HuH-7.5 (cell line): ENCODE measurements at regions not wholly inside any gene's neighbourhood (a gene's known extent, or its start where the extent isn't known, plus 50 kb on each side); places are given as distances from the start of the nearest gene placed in this dataset.

Source experiments
- DNase-seq: peaks from one replicate; pipeline ENCODE4 v3.0.0; 2011; ENCODE audit warnings: low spot score

DNA sequence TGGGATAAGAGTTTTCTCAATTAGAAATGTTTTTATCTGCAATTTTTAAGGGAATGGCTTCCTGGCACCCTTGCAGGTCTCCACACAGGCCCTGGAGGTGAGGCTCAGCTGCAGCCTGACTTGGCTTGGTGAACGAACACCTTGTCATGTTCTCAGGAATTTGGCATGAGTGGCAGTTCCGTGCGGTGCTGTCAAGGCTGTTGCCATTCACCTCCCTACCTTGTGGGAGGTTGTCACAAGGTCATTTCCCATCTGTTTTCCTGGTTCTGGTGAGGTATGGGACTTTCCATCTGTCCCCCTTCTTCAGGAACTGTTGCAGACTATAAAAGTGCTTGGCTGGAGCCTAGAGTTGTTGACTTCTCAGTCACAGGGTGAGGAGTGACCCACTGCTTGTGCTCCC, 82.9 kb downstream of the ELOVL4 start:
- no peak for DNase-seq

GRCh38 chr6:79864001-79864400, 83.4 kb downstream of the ELOVL4 start:
- DNase-seq, result no peak

DNA sequence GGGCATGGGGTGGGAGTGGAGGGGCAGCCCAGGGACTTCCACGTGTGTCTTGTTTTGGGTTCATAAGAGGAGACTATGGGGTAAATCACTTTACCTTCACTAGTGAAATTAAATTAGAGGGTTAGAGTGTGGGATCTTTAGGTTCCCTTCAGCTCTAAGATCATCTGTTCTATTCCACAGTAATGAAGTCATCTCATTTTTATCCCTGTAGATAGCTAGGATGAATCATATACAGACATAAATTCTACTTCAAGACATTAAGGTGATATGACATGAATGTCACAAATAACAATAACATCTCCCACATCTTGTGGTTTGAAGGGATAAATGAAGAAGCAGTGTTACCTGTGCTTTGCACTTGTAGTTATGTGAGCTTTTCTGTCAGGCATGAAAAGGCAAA, 83.8 kb downstream of the ELOVL4 start:
- DNase-seq, result no peak

- no peak for DNase-seq
Measured at GRCh38 chr6:79862711-79863110, 84.6 kb downstream of the ELOVL4 start.

GRCh38 chr6:79862126-79862525, 85.2 kb downstream of the ELOVL4 start:
- DNase-seq, result no peak

DNA sequence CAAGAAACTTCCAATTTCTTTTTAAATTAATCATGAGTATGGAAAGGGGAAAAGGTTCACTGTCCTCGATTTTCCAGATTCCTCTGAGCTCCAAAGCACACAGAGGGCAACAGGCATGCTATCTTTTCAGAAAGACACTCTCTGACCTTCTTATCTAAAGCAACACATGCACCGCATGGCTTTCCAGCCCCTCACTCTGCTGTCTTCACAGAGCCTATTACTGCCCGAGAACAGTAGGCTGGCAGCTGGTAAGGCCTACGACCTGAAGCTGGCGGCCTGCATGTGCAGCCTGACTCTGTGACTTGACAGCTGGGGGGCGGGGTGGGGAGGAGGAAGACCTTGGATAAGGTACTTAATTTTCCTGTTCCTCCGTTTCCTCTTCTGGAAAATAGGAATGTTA, 86.3 kb downstream of the ELOVL4 start:
- DNase-seq, result no peak

DNA sequence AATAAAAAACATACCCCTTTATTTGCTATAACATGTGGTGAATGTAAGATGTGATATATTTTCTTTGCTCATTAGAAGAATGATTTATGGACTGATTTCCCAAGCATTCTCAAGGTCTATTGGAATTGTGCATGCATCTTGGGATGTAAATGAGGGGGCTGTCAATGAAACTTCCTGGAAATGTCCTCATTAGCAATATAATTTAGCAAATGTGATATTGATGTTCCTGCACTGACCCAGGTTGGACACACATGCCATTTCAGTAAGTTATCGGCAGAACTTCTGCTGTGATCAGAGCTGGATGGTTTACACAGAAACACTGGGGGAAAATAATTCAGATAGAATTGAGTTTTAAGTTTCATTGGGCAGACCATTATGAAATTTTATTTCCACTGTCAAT, 99.9 kb downstream of the ELOVL4 start:
- DNase-seq, result no peak

GRCh38 chr6:79842376-79843040, 104.8 kb downstream of the ELOVL4 start:
- no peak for DNase-seq

- DNase-seq, result no peak
Measured at GRCh38 chr6:79841577-79842375, 105.6 kb downstream of the ELOVL4 start.

DNA sequence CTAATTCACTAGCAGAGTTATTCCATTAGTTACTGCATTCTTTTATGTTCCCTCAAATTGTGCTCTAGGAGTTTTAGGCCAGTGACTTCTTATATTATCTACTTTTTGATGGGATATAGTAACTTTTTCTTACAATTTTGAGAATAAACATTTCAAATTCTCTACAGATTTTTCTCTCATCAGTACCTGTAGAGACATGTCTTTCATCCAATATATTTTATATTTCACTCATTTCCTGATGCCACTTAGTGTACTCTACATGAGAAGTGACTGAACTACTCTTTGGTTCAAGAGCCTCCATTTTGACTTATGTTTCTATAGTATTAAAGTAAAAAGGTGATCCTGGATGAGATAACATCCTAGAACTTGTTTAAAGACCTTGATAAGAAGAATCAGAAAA, 108.5 kb downstream of the ELOVL4 start:
- DNase-seq, result no peak

- DNase-seq, result no peak
Measured at GRCh38 chr6:79833964-79834284, 113.4 kb downstream of the ELOVL4 start.

DNA sequence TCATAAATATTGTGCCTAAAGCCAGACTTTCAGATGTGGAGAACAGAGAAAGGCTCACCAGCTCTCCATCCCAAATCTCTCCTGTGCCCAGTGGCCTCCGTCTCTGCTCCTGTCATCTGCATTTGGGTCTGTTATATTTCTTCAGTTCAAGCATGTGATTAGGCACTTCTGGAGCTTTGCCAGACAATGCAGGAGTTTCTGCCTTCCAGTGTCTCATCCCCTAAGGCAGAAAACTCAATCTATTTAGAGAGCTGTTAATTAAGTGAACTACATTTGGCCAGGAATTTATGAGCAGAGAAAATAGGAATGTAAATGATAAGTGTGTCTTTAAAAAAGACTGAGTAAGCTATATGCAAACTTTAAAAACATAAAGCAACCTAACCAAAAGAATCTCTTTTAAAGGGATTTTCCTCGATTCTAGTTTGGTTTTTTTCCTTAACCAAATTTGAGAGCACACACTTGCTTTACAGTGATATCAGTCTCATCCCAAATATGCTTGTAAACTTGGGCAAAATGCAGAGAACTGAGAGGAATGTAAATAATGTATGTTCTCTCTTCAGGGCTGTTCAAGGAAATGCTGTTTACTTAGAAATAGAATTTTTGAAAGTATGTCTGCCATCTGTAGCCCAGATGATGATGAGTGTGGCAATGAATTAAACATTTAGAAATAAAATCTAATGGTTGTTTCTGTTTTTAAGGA, 113.9 kb downstream of the ELOVL4 start:
- DNase-seq, result no peak

DNA sequence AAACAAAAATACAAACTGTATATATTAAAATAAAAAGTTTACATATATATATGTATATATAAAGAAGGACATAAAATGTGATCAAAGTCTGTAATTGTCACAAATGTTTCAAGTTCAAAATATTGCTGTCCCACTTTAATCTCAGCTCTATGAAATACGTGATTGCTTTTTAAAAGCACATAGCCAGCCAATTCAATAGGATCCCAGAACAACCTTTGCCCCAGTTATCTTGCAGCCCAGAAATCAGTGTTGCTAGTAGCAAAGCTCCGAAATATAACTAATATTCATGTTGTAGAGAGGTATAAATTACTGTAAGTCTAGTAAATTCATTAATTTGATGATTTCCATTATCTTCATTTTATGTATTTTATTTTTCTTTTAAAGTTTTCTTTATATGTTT, 114.6 kb downstream of the ELOVL4 start:
- no peak for DNase-seq

GRCh38 chr6:79824202-79824601, 123.2 kb downstream of the ELOVL4 start:
- DNase-seq, result no peak

DNA sequence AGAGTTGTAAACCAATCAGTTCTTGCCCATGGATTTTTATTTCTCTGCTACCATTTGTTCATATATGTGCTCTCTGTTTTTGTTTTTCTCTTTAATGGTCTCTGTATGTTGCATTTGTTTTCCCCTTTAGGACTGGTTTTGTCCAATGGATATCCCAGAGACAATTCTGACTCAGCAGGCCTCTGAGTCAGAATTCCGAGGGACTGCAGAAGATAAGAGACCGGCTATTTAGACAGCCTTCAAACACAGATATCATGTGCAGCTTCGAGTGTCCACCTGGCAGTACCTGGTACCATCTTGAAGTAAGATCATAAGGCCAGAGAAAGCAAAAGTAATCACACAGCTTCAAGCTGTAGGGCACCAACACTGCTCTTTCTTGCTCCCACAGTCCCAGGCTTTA, 125.5 kb downstream of the ELOVL4 start:
- no peak for DNase-seq

DNA sequence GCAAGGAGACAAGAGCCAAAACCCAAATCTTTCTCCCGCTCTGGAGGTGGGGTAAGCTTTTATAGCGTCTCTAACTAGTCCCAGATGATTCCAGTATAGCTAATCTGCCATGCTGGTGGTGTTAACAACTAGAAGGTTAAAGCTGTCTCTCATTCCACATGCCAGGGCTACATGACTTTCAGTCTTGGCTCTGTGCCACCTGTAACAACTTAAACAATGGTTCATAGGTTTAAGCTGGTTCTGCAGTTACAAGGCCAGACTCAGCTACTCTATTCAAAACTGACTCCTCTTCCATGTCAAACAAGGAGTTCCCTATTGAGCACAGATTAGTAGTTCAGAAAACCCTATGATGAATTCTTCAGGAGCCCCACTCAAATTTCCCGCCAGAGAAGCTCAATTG, 128.9 kb downstream of the ELOVL4 start:
- no peak for DNase-seq

GRCh38 chr6:79814940-79815339, 132.4 kb downstream of the ELOVL4 start:
- no peak for DNase-seq

- DNase-seq, result peak; percentile 22
Measured at GRCh38 chr6:79813854-79814709, 133.3 kb downstream of the ELOVL4 start.

GRCh38 chr6:79813143-79813850, 134.1 kb downstream of the ELOVL4 start:
- no peak for DNase-seq

DNA sequence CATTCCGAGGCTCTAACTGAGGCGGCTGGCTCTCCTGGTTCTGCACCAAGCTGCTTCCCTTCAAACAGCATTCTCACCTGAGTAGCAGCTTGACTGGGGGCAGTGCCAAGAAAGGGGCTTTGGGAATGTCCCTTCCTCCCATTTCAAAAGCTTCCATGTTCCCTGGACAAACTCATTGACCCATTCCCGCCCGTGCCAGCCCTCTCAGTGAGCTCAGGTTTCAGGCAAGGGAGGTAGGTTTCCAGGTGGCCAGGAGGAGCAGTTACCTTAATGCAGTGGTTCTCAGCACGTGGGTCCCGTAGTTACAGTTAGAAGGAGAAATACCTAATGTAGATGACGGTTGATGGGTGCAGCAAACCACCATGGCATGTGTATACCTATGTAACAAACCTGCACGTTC, 135.2 kb downstream of the ELOVL4 start:
- DNase-seq, result no peak

- DNase-seq, result no peak
Measured at GRCh38 chr6:79810871-79811270, 136.5 kb downstream of the ELOVL4 start.
